Neuron (in vitro differentiated cells): ENCODE measurements at regions not wholly inside any gene's neighbourhood (a gene's known extent, or its start where the extent isn't known, plus 50 kb on each side); places are given as distances from the start of the nearest gene placed in this dataset.

Experiments used
- H2AFZ ChIP-seq: one replicate; pipeline ENCODE4 v1.6.1; 2013; ENCODE audit warnings: low read depth, mild to moderate bottlenecking, inconsistent platforms, low read length, moderate library complexity
- H3K27me3 ChIP-seq: one replicate; pipeline ENCODE4 v1.6.1; 2013; ENCODE audit warnings: low read length; ENCODE audit not compliant: insufficient read depth
- H3K36me3 ChIP-seq: one replicate; pipeline ENCODE4 v1.6.1; 2013; ENCODE audit warnings: low read length; ENCODE audit not compliant: insufficient read depth
- H3K4me1 ChIP-seq: one replicate; pipeline ENCODE4 v1.6.1; 2013; ENCODE audit warnings: low read length; ENCODE audit not compliant: insufficient read depth
- H3K4me3 ChIP-seq: 2 replicates; pipeline ENCODE4 v1.5.1; 2013; ENCODE audit warnings: mild to moderate bottlenecking, low read length, moderate library complexity
- H3K9me3 ChIP-seq: one replicate; pipeline ENCODE4 v1.6.1; 2013; ENCODE audit warnings: low read length

DNA sequence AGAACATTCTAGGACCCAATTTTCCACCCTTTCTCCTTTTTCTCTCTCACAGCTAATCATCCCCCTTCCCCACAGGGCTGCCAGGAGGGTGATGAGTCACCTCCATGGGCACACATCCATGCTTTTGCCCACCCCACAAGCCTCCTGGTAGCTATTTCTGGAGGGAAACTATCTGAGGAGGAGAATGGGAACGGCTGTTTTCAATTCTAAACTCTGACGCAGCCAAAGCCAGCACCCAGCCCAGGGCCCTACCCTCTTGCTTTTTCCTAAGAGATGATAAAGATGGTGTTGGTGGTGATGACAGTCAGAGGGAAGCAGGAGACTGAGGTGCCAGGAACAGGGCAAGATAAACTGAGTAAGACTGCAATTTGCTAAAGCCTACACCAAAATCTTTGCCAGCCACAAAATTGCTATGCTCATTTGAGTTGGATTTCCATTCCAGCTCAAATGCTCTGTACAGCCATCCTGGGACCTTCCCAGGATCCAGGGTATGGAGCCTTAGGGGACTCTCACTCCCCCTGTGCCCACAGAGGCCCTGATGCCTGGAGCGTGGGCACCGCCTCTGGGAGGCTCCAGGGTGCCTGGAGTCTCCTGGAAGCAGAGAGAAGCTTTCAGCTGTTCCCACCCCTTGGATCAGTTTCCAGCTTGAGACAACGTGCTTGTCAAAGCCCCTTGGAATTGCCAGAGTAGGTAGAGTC lies 62.0 kb upstream of the FZD7 start:
- H3K27me3 ChIP-seq: no peaks in the 10 kb centered on the region
- H3K4me3 ChIP-seq: peak overlapping the region; percentile 23
- H3K4me1 ChIP-seq: peaks cover 51% of the 10 kb centered on the region
- H3K36me3 ChIP-seq: no peaks in the 10 kb centered on the region
- peaks cover 2% of the 10 kb centered on the region for H3K9me3 ChIP-seq
- H2AFZ ChIP-seq: no peak overlapping the region

DNA sequence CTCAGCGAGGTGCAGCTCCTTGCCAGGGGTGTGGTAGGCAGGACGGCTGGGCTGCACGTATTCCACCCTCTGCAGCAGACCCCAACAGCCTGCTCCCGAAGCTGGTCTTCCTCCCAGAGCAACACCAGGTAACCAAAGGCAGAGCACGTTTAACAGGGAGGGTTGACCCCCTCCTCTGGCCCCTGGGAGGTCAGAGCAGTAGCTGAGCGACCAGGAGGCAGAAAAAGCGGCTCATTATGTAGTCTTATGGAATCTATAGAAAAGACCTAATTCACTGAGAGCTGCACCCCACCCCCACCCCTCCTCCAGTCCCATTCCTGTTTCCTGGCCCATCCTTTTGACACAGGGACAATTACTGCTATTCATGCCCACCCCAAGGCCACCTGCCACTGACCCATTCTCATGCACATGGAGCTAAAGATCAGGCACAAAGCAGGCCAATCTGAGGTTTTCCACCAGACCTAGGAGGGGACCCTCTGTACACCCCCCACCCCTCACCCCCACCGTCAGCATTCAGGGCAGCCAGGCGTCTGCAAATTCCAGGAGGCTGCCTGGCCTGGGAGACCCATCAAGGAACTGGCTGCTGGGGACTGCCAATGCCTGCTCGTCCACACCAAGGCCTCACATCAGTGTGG lies 60.9 kb upstream of the FZD7 start:
- Histone ChIP-seq H3K36me3 (no peaks in the 10 kb centered on the region), H3K9me3 (peaks cover 2% of the 10 kb centered on the region), H3K4me1 (peaks cover 51% of the 10 kb centered on the region), H3K27me3 (no peaks in the 10 kb centered on the region), H2AFZ (no peak overlapping the region), H3K4me3 (peak overlapping the region; percentile 23)

DNA sequence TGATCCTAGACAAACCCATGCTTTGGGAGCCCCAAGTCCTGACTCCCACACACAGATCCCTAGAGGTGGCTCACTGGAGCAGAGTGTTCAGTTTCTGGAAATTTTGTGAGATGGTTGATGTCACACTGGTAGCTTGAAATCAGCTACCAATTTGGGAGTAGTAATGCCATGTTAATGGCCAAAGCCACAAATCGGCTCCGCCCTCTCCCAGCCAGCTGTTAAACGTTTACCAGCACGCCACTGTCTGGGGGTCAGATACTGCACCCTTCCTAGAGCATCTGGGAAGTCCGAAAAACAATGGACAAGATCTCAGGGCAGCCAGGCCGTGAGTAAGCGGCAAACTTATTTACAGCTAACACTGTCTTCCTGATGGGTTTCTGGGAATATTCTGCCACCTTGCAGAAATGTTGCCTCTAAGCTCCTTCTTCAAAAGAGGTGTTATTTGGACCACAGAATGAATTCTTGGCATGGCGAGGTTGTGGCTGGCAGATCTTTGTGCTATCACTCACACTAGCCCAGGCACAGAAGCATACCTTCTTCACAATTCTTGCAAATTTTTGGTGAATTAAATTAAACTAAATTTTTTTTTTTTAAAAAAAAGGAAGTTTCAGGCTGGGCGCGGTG lies 60.2 kb upstream of the FZD7 start:
- Histone ChIP-seq H3K36me3 (no peaks in the 10 kb centered on the region), H3K4me3 (no peak overlapping the region), H2AFZ (no peak overlapping the region)

DNA sequence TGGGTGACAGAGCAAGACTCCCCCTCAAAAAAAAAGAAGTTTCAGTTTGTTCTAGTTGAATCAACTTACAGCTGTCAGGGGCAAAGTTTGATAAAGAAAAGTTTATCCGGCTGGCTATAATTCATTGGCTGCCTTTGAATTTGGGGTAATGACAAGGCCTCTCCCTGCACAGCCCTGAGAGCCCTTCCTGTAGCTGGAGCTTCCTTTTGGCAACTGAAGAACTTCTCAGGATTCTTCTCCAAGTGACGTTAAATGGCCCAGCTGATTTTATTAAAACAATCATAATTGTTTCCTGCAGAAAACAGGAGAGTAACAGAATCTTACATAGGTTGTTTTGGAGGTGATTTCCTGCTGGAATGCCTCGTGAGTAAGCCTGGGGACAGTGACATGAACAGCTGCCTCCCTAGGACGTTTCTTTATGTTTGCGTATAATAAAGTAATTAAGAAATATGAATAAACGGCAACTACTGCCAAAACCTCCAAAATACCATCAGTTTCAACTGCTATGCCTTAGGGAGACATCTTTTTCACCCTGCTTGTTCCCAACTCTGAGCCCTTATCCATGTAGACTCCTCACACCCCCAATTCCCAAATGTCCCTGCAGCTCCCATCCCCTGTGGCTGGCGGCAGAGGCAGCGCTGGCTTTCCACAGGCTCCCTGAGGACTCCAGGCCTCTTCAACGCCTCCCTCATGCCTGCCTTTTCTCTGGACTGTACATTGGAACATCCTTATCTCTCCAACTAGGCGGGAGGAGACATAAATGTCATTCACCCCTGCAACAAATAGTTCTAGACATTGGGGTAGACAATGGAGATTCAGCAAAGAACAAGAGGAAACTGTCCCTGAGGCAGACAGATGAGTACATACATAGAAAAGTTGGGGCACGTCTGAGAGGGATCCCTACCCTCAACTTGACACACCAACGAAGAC lies 59.2 kb upstream of the FZD7 start:
- peaks cover 52% of the 10 kb centered on the region for H3K4me1 ChIP-seq
- no peaks in the 10 kb centered on the region for H3K36me3 ChIP-seq
- H3K9me3 ChIP-seq: peaks cover 2% of the 10 kb centered on the region
- H3K4me3 ChIP-seq: no peak overlapping the region
- no peak overlapping the region for H2AFZ ChIP-seq
- no peaks in the 10 kb centered on the region for H3K27me3 ChIP-seq

More for the DNA sequence above, 60.2 kb upstream of the FZD7 start:
- Histone ChIP-seq H3K4me1 (peaks cover 55% of the 10 kb centered on the region), H3K27me3 (no peaks in the 10 kb centered on the region), H3K9me3 (peaks cover 2% of the 10 kb centered on the region)

DNA sequence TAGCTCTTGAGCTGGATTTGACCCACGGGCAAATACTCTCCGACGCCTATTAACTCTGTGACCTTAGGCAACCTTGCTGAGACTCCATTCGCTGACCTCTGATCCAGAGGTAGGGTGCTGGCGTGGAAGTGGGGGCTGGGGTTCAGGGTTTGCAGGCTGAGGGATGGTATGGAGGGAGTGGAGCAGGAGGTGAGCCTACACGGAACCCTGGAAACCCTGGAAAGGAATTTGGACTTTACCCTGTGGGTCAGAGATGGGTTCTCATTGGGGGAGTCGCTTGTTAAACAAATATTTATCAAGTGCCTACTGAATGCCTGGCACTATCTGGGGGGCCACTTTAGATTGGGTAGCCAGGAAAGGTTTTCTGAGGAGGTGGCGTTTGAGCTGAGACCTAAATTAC lies 58.2 kb upstream of the FZD7 start:
- H3K9me3 ChIP-seq: peaks cover 2% of the 10 kb centered on the region
- no peak overlapping the region for H2AFZ ChIP-seq
- H3K27me3 ChIP-seq: no peaks in the 10 kb centered on the region
- H3K4me1 ChIP-seq: peaks cover 52% of the 10 kb centered on the region
- no peak overlapping the region for H3K4me3 ChIP-seq
- no peaks in the 10 kb centered on the region for H3K36me3 ChIP-seq

DNA sequence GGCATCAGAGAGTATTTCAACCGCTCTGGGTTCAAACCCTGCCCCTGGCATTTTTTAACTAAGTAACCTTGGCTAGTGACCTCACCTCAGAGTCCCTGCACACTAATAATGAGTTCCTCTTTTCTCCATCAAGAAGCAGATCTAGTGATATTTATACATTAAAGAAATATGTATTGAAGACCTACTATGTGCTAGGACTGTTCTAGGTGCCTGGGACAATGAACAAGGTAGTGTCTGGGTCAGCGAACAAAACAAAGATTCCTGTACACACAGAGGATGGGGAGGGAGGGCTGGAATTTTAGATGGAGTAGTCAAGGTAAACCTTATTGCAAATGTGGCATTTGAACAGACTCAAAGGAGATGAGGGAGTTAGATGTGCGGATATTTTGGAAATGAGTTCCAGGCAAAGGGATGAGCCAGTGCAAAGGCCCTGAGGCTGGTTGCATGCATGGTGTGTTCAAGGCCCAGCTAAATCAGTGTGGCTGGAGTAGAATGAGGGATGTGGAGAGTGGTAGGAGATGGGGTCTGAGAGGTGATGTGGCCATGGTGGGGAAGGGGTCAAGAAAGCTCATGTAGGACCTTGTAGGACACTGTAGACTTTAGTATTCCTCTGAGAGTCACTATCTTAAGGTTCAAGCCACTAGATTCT lies 57.6 kb upstream of the FZD7 start:
- Histone ChIP-seq H3K4me1 (peaks cover 51% of the 10 kb centered on the region), H3K27me3 (no peaks in the 10 kb centered on the region), H2AFZ (no peak overlapping the region), H3K9me3 (no peaks in the 10 kb centered on the region), H3K4me3 (no peak overlapping the region), H3K36me3 (no peaks in the 10 kb centered on the region)

DNA sequence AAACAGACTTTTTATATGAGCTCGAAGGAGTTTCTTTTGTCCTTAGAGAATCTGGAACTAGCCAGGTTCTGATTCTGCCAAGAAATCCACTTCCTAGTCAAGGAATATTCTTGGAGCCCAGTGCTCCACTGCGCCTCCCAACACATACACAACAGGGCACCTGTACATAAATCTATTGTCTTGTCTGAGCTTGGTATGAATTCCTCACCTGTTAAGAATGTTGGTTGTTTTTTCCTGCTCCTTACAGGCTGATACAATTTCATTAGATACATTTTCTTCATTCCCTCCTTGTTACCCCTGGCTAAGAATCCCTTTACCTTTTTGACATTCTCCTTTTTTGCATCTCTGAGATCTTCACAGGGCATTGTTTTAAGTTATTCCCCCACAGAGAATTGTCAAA lies 56.0 kb upstream of the FZD7 start:
- H3K4me3 ChIP-seq: no peak overlapping the region
- no peak overlapping the region for H2AFZ ChIP-seq
- peaks cover 36% of the 10 kb centered on the region for H3K4me1 ChIP-seq
- no peaks in the 10 kb centered on the region for H3K9me3 ChIP-seq
- no peaks in the 10 kb centered on the region for H3K36me3 ChIP-seq
- H3K27me3 ChIP-seq: no peaks in the 10 kb centered on the region

DNA sequence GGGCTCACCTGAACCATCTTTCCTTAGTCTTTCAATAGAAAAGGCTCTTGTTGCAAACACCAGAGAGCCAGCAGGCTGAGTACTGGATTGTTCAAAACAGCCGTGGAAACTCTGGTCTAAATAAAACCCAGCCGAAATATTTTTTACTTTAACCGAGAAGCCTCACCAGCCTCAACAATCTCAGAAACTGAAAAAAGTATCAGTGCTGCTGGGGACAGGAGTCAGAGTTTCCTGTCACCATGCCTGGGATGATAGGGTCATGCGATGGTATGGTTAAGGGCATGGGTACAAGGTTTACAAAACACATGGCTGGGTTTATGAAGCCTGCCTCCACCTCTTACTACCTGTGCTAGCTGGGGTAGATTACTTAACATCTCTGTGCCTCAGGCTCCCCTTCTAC lies 55.3 kb upstream of the FZD7 start:
- no peaks in the 10 kb centered on the region for H3K36me3 ChIP-seq
- H3K9me3 ChIP-seq: no peaks in the 10 kb centered on the region
- H3K27me3 ChIP-seq: no peaks in the 10 kb centered on the region
- peaks cover 32% of the 10 kb centered on the region for H3K4me1 ChIP-seq
- no peak overlapping the region for H3K4me3 ChIP-seq
- H2AFZ ChIP-seq: no peak overlapping the region

DNA sequence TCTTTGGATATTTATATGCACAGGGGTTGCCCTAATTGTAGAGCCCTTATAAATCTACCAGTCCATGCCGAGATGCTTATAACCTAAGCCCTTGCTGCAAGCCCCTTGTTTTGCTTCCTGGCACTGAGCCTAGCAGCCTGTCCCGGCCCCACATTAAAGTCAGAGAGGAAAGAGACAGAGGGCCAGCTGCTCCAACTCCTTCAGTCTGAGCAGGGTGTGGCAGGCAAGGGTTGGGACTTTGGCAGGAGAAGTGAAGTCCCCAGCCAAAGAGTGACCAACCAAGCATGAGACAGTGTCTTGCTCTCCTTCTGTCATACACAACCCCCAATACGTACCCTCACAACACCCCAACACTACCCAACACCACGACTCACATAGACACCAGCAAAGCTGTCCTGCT lies 54.7 kb upstream of the FZD7 start:
- H3K4me3 ChIP-seq: no peak overlapping the region
- no peaks in the 10 kb centered on the region for H3K36me3 ChIP-seq
- H3K4me1 ChIP-seq: peaks cover 33% of the 10 kb centered on the region
- no peak overlapping the region for H2AFZ ChIP-seq
- no peaks in the 10 kb centered on the region for H3K9me3 ChIP-seq
- H3K27me3 ChIP-seq: no peaks in the 10 kb centered on the region

DNA sequence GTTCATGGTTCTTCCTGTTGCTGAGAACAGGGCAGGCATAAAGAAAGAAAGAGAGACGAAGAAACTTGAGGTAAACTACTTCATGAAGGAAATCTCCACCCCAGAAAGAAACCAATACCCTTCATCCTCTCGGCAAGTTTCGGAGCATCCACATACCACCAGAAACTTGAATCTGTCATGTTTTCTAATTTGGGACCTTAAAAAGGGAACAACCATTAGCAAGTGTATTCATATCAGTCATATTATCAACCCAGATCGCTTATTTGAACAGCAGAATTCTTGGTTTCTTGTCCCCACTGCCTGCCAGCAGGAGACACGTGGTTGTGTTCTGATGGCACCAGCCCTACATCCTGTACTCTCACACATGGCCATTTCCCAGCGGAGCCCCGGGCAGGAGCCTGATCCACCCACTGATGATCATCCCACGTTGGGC lies 53.2 kb upstream of the FZD7 start:
- Histone ChIP-seq H3K27me3 (no peaks in the 10 kb centered on the region), H3K4me1 (peaks cover 35% of the 10 kb centered on the region), H3K9me3 (no peaks in the 10 kb centered on the region), H2AFZ (no peak overlapping the region), H3K36me3 (no peaks in the 10 kb centered on the region), H3K4me3 (no peak overlapping the region)

DNA sequence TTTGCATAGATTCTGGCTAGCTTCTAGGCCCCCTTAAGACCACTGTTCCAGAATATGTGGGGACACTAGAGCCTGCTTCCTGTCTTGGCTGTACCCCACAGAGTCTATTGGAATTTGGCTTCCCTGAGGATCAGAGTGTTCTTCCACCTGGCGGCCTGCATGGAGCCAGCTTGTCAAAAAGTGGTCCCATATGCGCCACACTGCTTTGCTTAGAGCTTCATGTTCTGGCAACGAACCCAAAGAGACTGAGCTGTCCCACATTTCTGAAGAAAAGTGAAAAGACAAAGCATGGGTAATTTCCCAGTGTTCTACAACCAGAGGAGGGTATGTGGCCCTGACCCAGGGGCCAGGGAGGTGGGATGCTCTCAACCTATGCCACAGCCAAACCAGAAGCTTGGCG lies 52.7 kb upstream of the FZD7 start:
- no peak overlapping the region for H3K4me3 ChIP-seq

DNA sequence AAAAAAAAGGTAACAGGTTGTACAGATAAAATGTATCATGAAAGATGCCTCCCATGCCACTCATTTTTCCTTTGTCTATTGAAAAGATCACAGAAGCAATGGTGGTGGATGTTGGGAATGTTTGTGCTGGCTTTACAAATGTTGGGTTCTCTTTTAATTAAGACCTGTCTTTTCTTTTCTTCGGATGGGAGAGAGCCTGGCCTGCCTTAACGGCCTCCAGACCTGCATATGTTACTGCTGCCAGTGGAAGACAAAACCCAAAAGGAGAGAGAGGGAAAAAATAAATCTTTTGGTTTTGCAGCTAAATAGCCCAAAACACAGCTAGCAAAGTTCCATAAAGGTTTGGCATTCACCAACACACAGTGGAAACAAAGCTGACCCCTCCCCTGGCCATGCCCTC lies 50.5 kb upstream of the FZD7 start:
- Histone ChIP-seq H2AFZ (no peak overlapping the region), H3K27me3 (no peaks in the 10 kb centered on the region), H3K4me3 (no peak overlapping the region), H3K9me3 (no peaks in the 10 kb centered on the region), H3K4me1 (peaks cover 23% of the 10 kb centered on the region), H3K36me3 (no peaks in the 10 kb centered on the region)

More for the DNA sequence above, 52.7 kb upstream of the FZD7 start:
- peaks cover 35% of the 10 kb centered on the region for H3K4me1 ChIP-seq
- H3K27me3 ChIP-seq: no peaks in the 10 kb centered on the region
- H2AFZ ChIP-seq: no peak overlapping the region
- no peaks in the 10 kb centered on the region for H3K9me3 ChIP-seq
- no peaks in the 10 kb centered on the region for H3K36me3 ChIP-seq
